ENCODE measurements at regions not wholly inside any gene's neighbourhood (a gene's known extent, or its start where the extent isn't known, plus 50 kb on each side); places are given as distances from the start of the nearest gene placed in this dataset.
"Not testable (repeated sequence)": the region's sequence is repeated elsewhere in the genome, so short reads cannot be mapped to it uniquely, and the experiment has no call there.

GRCh38 chr18:30806823-30807222 is 235.7 kb downstream of the DSC3 start:
- Histone ChIP-seq H3K4me1 (ENCODE audit: control insufficient read depth in 2 of 2, insufficient read depth in 2 of 2, low read length in 2 of 2) (no peaks in the 10 kb centered on the region), H3K4me3 (ENCODE audit: low read length) (no peak overlapping the region), H3K27me3 (ENCODE audit: control insufficient read depth in 2 of 2, insufficient read depth in 2 of 2, low read length in 2 of 2) (no peaks in the 10 kb centered on the region), H3K36me3 (ENCODE audit: control insufficient read depth in 2 of 3, insufficient read depth in 3 of 3, low read length in 3 of 3) (no peaks in the 10 kb centered on the region), H3K9me3 (ENCODE audit: control insufficient read depth in 2 of 3, low read length in 3 of 3) (no peaks in the 10 kb centered on the region), H3K27ac (ENCODE audit: low read depth, low read length) (no peak overlapping the region)
- Mint-ChIP-seq H3K27ac (no peak overlapping the region), H3K4me3 (no peak overlapping the region), H3K36me3 (no peaks in the 10 kb centered on the region), H3K4me1 (no peaks in the 10 kb centered on the region), H3K9me3 (peaks cover 0 to 13% (median 0%) of the 10 kb centered on the region in 11 donors), H3K27me3 (no peaks in the 10 kb centered on the region)
- ChIA-PET CTCF (no interaction called here), POLR2A (no interaction called here)
- no peak for ATAC-seq
- intact Hi-C loops (cut with micrococcal nuclease), result no loop called here
- no peak for DNase-seq

- H3K4me3 Mint-ChIP-seq, result no peak overlapping the region
Observed at GRCh38 chr18:30800800-30801199, 241.7 kb downstream of the DSC3 start.

GRCh38 chr18:30792051-30792450 is 250.5 kb downstream of the DSC3 start:
- no peak overlapping the region for H3K27ac Mint-ChIP-seq
- H3K27me3 Mint-ChIP-seq, result no peaks in the 10 kb centered on the region
- Histone ChIP-seq H3K4me3 (ENCODE audit: low read length) (no peak overlapping the region), H3K36me3 (ENCODE audit: control insufficient read depth in 2 of 3, insufficient read depth in 3 of 3, low read length in 3 of 3) (no peaks in the 10 kb centered on the region), H3K4me1 (ENCODE audit: control insufficient read depth in 2 of 2, insufficient read depth in 2 of 2, low read length in 2 of 2) (no peaks in the 10 kb centered on the region), H3K27ac (ENCODE audit: low read depth, low read length) (no peak overlapping the region), H3K9me3 (ENCODE audit: control insufficient read depth in 2 of 3, low read length in 3 of 3) (no peaks in the 10 kb centered on the region), H3K27me3 (ENCODE audit: control insufficient read depth in 2 of 2, insufficient read depth in 2 of 2, low read length in 2 of 2) (no peaks in the 10 kb centered on the region)
- no peaks in the 10 kb centered on the region for H3K36me3 Mint-ChIP-seq
- intact Hi-C loops (cut with micrococcal nuclease), result no loop called here
- POLR2A ChIA-PET, result no interaction called here
- peaks cover 0 to 16% (median 9%) of the 10 kb centered on the region in 11 donors for H3K9me3 Mint-ChIP-seq
- CTCF ChIA-PET, result no interaction called here
- DNase-seq, result no peak
- ATAC-seq, result no peak
- no peak overlapping the region for H3K4me3 Mint-ChIP-seq
- no peaks in the 10 kb centered on the region for H3K4me1 Mint-ChIP-seq

More at GRCh38 chr18:30800800-30801199, 241.7 kb downstream of the DSC3 start:
- ATAC-seq, result no peak
- no peaks in the 10 kb centered on the region for H3K36me3 Mint-ChIP-seq
- CTCF ChIA-PET, result no interaction called here
- intact Hi-C loops (cut with micrococcal nuclease), result no loop called here
- DNase-seq, result no peak
- Histone ChIP-seq H3K9me3 (ENCODE audit: control insufficient read depth in 2 of 3, low read length in 3 of 3) (no peaks in the 10 kb centered on the region), H3K36me3 (ENCODE audit: control insufficient read depth in 2 of 3, insufficient read depth in 3 of 3, low read length in 3 of 3) (no peaks in the 10 kb centered on the region), H3K27ac (ENCODE audit: low read depth, low read length) (no peak overlapping the region), H3K4me1 (ENCODE audit: control insufficient read depth in 2 of 2, insufficient read depth in 2 of 2, low read length in 2 of 2) (no peaks in the 10 kb centered on the region), H3K4me3 (ENCODE audit: low read length) (no peak overlapping the region), H3K27me3 (ENCODE audit: control insufficient read depth in 2 of 2, insufficient read depth in 2 of 2, low read length in 2 of 2) (no peaks in the 10 kb centered on the region)
- H3K9me3 Mint-ChIP-seq, result peaks cover 0 to 8% (median 3%) of the 10 kb centered on the region in 11 donors
- POLR2A ChIA-PET, result no interaction called here
- no peaks in the 10 kb centered on the region for H3K4me1 Mint-ChIP-seq
- no peak overlapping the region for H3K27ac Mint-ChIP-seq
- H3K27me3 Mint-ChIP-seq, result no peaks in the 10 kb centered on the region

GRCh38 chr18:30788411-30788991 is 254.0 kb downstream of the DSC3 start:
- H3K36me3 Mint-ChIP-seq; intact Hi-C loops (cut with micrococcal nuclease); H3K4me1 Mint-ChIP-seq; H3K9me3 ChIP-seq (ENCODE audit: control insufficient read depth in 2 of 3, low read length in 3 of 3); H3K27me3 ChIP-seq (ENCODE audit: control insufficient read depth in 2 of 2, insufficient read depth in 2 of 2, low read length in 2 of 2); H3K36me3 ChIP-seq (ENCODE audit: control insufficient read depth in 2 of 3, insufficient read depth in 3 of 3, low read length in 3 of 3); DNase-seq; CTCF ChIA-PET; H3K27ac Mint-ChIP-seq; H3K4me3 ChIP-seq (ENCODE audit: low read length); H3K27ac ChIP-seq (ENCODE audit: low read depth, low read length); ATAC-seq; H3K27me3 Mint-ChIP-seq; POLR2A ChIA-PET; H3K4me3 Mint-ChIP-seq; H3K4me1 ChIP-seq (ENCODE audit: control insufficient read depth in 2 of 2, insufficient read depth in 2 of 2, low read length in 2 of 2): not testable (repeated sequence)
- peaks cover 2 to 20% (median 11%) of the 10 kb centered on the region in 11 donors for H3K9me3 Mint-ChIP-seq

GRCh38 chr18:30787410-30787809 is 255.1 kb downstream of the DSC3 start:
- Mint-ChIP-seq H3K27me3 (no peaks in the 10 kb centered on the region), H3K4me3 (no peak overlapping the region), H3K9me3 (peaks cover 3 to 26% (median 15%) of the 10 kb centered on the region in 11 donors), H3K27ac (no peak overlapping the region), H3K4me1 (no peaks in the 10 kb centered on the region), H3K36me3 (no peaks in the 10 kb centered on the region)
- H3K4me1 ChIP-seq (ENCODE audit: control insufficient read depth in 2 of 2, insufficient read depth in 2 of 2, low read length in 2 of 2), result no peaks in the 10 kb centered on the region
- no peak for DNase-seq
- POLR2A ChIA-PET, result no interaction called here
- no peak for ATAC-seq
- CTCF ChIA-PET, result no interaction called here
- peaks cover 0 to 4% (median 0%) of the 10 kb centered on the region in 3 experiments for H3K9me3 ChIP-seq (ENCODE audit: control insufficient read depth in 2 of 3, low read length in 3 of 3)
- no peaks in the 10 kb centered on the region for H3K36me3 ChIP-seq (ENCODE audit: control insufficient read depth in 2 of 3, insufficient read depth in 3 of 3, low read length in 3 of 3)
- no peaks in the 10 kb centered on the region for H3K27me3 ChIP-seq (ENCODE audit: control insufficient read depth in 2 of 2, insufficient read depth in 2 of 2, low read length in 2 of 2)
- intact Hi-C loops (cut with micrococcal nuclease), result no loop called here
- H3K27ac ChIP-seq (ENCODE audit: low read depth, low read length), result no peak overlapping the region
- no peak overlapping the region for H3K4me3 ChIP-seq (ENCODE audit: low read length)

- Mint-ChIP-seq H3K36me3 (peaks cover 0 to 6% (median 0%) of the 10 kb centered on the region in 5 donors), H3K27me3 (no peaks in the 10 kb centered on the region), H3K4me3 (no peak overlapping the region), H3K27ac (no peak overlapping the region), H3K4me1 (no peaks in the 10 kb centered on the region), H3K9me3 (peaks cover 4 to 32% (median 14%) of the 10 kb centered on the region in 11 donors)
- CTCF ChIA-PET, result no interaction called here
- Histone ChIP-seq H3K27ac (ENCODE audit: low read depth, low read length) (no peak overlapping the region), H3K4me1 (ENCODE audit: control insufficient read depth in 2 of 2, insufficient read depth in 2 of 2, low read length in 2 of 2) (no peaks in the 10 kb centered on the region), H3K27me3 (ENCODE audit: control insufficient read depth in 2 of 2, insufficient read depth in 2 of 2, low read length in 2 of 2) (no peaks in the 10 kb centered on the region), H3K36me3 (ENCODE audit: control insufficient read depth in 2 of 3, insufficient read depth in 3 of 3, low read length in 3 of 3) (no peaks in the 10 kb centered on the region), H3K4me3 (ENCODE audit: low read length) (no peak overlapping the region), H3K9me3 (ENCODE audit: control insufficient read depth in 2 of 3, low read length in 3 of 3) (peaks cover 0 to 4% (median 0%) of the 10 kb centered on the region in 3 experiments)
- POLR2A ChIA-PET, result no interaction called here
- DNase-seq (no peak), ATAC-seq (no peak)
- intact Hi-C loops (cut with micrococcal nuclease), result no loop called here
Observed at GRCh38 chr18:30781601-30782000, 260.9 kb downstream of the DSC3 start.

- Mint-ChIP-seq H3K36me3 (no peaks in the 10 kb centered on the region), H3K27me3 (no peaks in the 10 kb centered on the region), H3K27ac (no peak overlapping the region), H3K4me3 (no peak overlapping the region), H3K9me3 (peaks cover 0 to 38% (median 10%) of the 10 kb centered on the region in 11 donors), H3K4me1 (no peaks in the 10 kb centered on the region)
- POLR2A ChIA-PET, result no interaction called here
- H3K9me3 ChIP-seq (ENCODE audit: control insufficient read depth in 2 of 3, low read length in 3 of 3), result no peaks in the 10 kb centered on the region
- no peak overlapping the region for H3K27ac ChIP-seq (ENCODE audit: low read depth, low read length)
- intact Hi-C loops (cut with micrococcal nuclease), result no loop called here
- DNase-seq, result no peak
- no peak overlapping the region for H3K4me3 ChIP-seq (ENCODE audit: low read length)
- CTCF ChIA-PET, result no interaction called here
- no peaks in the 10 kb centered on the region for H3K4me1 ChIP-seq (ENCODE audit: control insufficient read depth in 2 of 2, insufficient read depth in 2 of 2, low read length in 2 of 2)
- ATAC-seq, result no peak
- H3K27me3 ChIP-seq (ENCODE audit: control insufficient read depth in 2 of 2, insufficient read depth in 2 of 2, low read length in 2 of 2), result no peaks in the 10 kb centered on the region
- H3K36me3 ChIP-seq (ENCODE audit: control insufficient read depth in 2 of 3, insufficient read depth in 3 of 3, low read length in 3 of 3), result no peaks in the 10 kb centered on the region
Observed at GRCh38 chr18:30775629-30776028, 266.9 kb downstream of the DSC3 start.

All from naive thymus-derived CD4-positive, alpha-beta T cell (primary cell).